ENCODE measurements at regions not wholly inside any gene's neighbourhood (a gene's known extent, or its start where the extent isn't known, plus 50 kb on each side); places are given as distances from the start of the nearest gene placed in this dataset.

- no peak for TF ChIP-seq CTCF (IDR thresholded peaks at IDR 0.05; ENCODE audit: low read length)
- TF ChIP-seq EZH2 (optimal IDR thresholded peaks at IDR 0.05; ENCODE audit: low read depth, low read length): no peak
Measured at GRCh38 chr3:84299329-84299728, 659.5 kb upstream of the CADM2 start.
